Uterus (tissue), 2 donors: ENCODE measurements at regions not wholly inside any gene's neighbourhood (a gene's known extent, or its start where the extent isn't known, plus 50 kb on each side); places are given as distances from the start of the nearest gene placed in this dataset.

Source experiments
- CTCF ChIP-seq, 4 experiments: fragments of 200-600 bp in 2 of 4; fragments of 450-650 bp in 2 of 4; sonication (generic) in 2 of 4; IDR thresholded peaks; one replicate each; pipeline ENCODE4 v1.5.1; 2016 to 2019; ENCODE audit warnings: antibody characterized with exemption in 4 of 4, mild to moderate bottlenecking in 2 of 4, moderate library complexity in 1 of 4
- POLR2A ChIP-seq, 2 donors: fragments of 450-650 bp; IDR thresholded peaks; one replicate each; pipeline ENCODE4 v1.6.1; 2016; ENCODE audit warnings: antibody characterized with exemption in 2 of 2, mild to moderate bottlenecking in 1 of 2, moderate library complexity in 1 of 2

- TF ChIP-seq CTCF (IDR thresholded peaks at IDR 0.05) (no peak), POLR2A (IDR thresholded peaks at IDR 0.05) (no peak)
These were observed 111.8 kb upstream of the H2AZ1 start for GRCh38 chr4:100061835-100062234.
